Lung (tissue), 11 donors: ENCODE measurements at regions not wholly inside any gene's neighbourhood (a gene's known extent, or its start where the extent isn't known, plus 50 kb on each side); places are given as distances from the start of the nearest gene placed in this dataset.

Experiments used
- ATAC-seq: fragments of 200-7000 bp; cut with Tn5 transposase; one replicate; pipeline ENCODE4 v1.9.1; 2020; ENCODE audit warnings: moderate number of reproducible peaks; ENCODE audit not compliant: insufficient read depth, low FRiP score
- DNase-seq, 3 donors: peaks; one replicate each; pipeline ENCODE4 v3.0.0-alpha.2; 2013 to 2017
- H3K27ac ChIP-seq, 2 donors: one replicate each; pipeline ENCODE4 v1.5.1; 2013; ENCODE audit warnings: mild to moderate bottlenecking in 2 of 2, moderate library complexity in 2 of 2, control low read depth in 1 of 2, inconsistent platforms in 1 of 2, low read depth in 1 of 2, low read length in 1 of 2
- H3K27me3 ChIP-seq, 3 donors: one replicate each; pipeline ENCODE4 v1.5.1; 2013; ENCODE audit warnings: low read length in 2 of 3; ENCODE audit not compliant: control insufficient read depth in 3 of 3, insufficient read depth in 3 of 3
- H3K36me3 ChIP-seq, 4 donors: one replicate each; pipeline ENCODE4 v1.5.1; 2013; ENCODE audit warnings: low read length in 4 of 4, mild to moderate bottlenecking in 1 of 4, moderate library complexity in 1 of 4; ENCODE audit not compliant: control insufficient read depth in 4 of 4, insufficient read depth in 4 of 4
- H3K4me1 ChIP-seq, 5 donors: one replicate each; pipeline ENCODE4 v1.5.1; 2013; ENCODE audit warnings: low read length in 5 of 5, mild to moderate bottlenecking in 2 of 5, moderate library complexity in 1 of 5; ENCODE audit not compliant: control insufficient read depth in 5 of 5, insufficient read depth in 5 of 5
- H3K4me3 ChIP-seq: one replicate; pipeline ENCODE4 v1.5.1; 2013; ENCODE audit warnings: mild to moderate bottlenecking, control low read depth, moderate library complexity
- H3K9ac ChIP-seq, 2 donors: one replicate each; pipeline ENCODE4 v1.5.1; 2013; ENCODE audit warnings: low read length in 2 of 2, control low read depth in 1 of 2; ENCODE audit not compliant: insufficient read depth in 1 of 2
- H3K9me3 ChIP-seq, 4 donors: one replicate each; pipeline ENCODE4 v1.5.1; 2013; ENCODE audit warnings: low read length in 3 of 4, mild to moderate bottlenecking in 1 of 4, moderate library complexity in 1 of 4; ENCODE audit not compliant: control insufficient read depth in 4 of 4, insufficient read depth in 3 of 4
- CTCF ChIP-seq: IDR thresholded peaks from 2 replicates; pipeline ENCODE4 v1.5.1; 2012; ENCODE audit warnings: mild to moderate bottlenecking; ENCODE audit errors: control extremely low read depth, extremely low read depth
- WGBS, 2 donors: extraction: QIAGEN DNeasy Blood & Tissue Kit; methylation state at CpG; one replicate each; pipeline ENCODE4 v1.1.7; 2013; 5-methylcytosine and 5-hydroxymethylcytosine counted together
- donor health status: control.
- donor health status: control.
- donor health status: Bipolar disorder and iron deficiency.
- donor health status: healthy.
- donor health status: DM: yes; HTN: yes; CAD: no.

GRCh38 chr9:135213566-135213965 lies 126.1 kb downstream of the OLFM1 start:
- ATAC-seq: no peak
- Histone ChIP-seq H3K4me3 (no peak overlapping the region), H3K4me1 (peaks cover 0 to 35% (median 4%) of the 10 kb centered on the region in 5 donors), H3K9me3 (peaks cover 0 to 17% (median 5%) of the 10 kb centered on the region in 4 donors), H3K27ac (no peak overlapping the region), H3K36me3 (no peaks in the 10 kb centered on the region), H3K27me3 (peaks cover 0 to 5% (median 1%) of the 10 kb centered on the region in 3 donors), H3K9ac (no peak overlapping the region)
- WGBS, 2 donors: 84% methylated on average over 9 of the region's 9 CpGs
- DNase-seq: no peak
- no peak for TF ChIP-seq CTCF

DNA sequence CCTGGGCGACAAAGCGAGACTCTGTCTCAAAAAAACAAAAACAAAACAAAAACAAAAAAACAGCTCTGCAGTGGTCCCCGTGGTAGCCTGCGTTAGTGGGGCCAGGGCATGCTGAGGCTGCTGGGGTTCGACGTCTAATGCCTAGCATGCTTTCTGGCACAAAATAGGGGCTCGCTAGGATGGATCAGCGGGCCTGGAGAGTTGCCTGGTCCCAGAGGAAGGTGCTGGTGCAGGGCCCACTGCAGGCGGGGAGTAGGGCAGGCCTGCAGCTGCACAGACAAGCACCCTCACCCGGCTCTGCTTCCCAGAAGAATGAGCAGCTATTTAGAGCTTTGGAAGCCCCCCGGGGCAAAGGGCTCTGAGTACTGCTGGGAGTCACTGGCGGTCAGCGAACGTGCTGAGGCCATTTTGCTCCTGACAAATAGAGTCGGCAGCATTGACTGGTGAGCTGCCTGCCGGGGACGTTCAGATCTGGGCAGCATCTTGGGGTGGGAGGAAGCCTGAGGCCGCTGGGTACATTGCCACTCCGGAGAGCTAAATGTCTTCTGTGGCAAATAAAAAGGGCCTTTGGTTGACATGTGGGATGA lies 126.7 kb downstream of the OLFM1 start:
- no peak overlapping the region for H3K27ac ChIP-seq
- H3K4me1 ChIP-seq: peaks cover 0 to 40% (median 7%) of the 10 kb centered on the region in 5 donors
- WGBS, 2 donors: 79 to 83% methylated on average over 19 of the region's 19 CpGs
- DNase-seq: no peak
- TF ChIP-seq CTCF: no peak
- H3K9ac ChIP-seq: no peak overlapping the region
- H3K36me3 ChIP-seq: no peaks in the 10 kb centered on the region
- peaks cover 0 to 17% (median 5%) of the 10 kb centered on the region in 4 donors for H3K9me3 ChIP-seq
- no peak overlapping the region for H3K4me3 ChIP-seq
- no peak for ATAC-seq
- peaks cover 0 to 5% (median 0%) of the 10 kb centered on the region in 3 donors for H3K27me3 ChIP-seq

DNA sequence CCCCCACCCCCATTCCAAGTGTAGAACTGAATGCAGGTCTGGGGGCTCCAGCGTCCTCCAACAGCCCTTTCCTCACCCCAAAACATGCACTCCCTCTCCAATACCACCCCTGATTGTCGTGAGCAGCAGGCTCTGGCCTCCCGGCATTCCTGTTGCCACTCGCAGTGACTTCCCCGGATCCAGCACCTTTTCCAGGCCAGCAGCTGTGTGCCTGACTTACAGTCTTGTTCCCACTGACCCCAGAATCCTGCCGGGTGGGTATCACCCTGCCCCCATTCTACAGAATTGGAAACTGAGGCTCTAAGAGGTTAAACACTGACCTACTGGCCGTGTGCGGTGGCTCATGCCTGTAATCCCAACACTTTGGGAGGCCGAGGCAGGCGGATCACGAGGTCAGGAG lies 127.2 kb downstream of the OLFM1 start:
- no peak for DNase-seq
- peaks cover 0 to 3% (median 3%) of the 10 kb centered on the region in 3 donors for H3K27me3 ChIP-seq
- ATAC-seq: no peak
- H3K4me1 ChIP-seq: peaks cover 0 to 40% (median 7%) of the 10 kb centered on the region in 5 donors
- no peak overlapping the region for H3K27ac ChIP-seq
- WGBS, 2 donors: 84 to 89% methylated on average over 11 of the region's 11 CpGs
- TF ChIP-seq CTCF: no peak
- no peaks in the 10 kb centered on the region for H3K36me3 ChIP-seq
- H3K9me3 ChIP-seq: peaks cover 0 to 17% (median 5%) of the 10 kb centered on the region in 4 donors
- H3K4me3 ChIP-seq: no peak overlapping the region
- no peak overlapping the region for H3K9ac ChIP-seq
